MM.1S (cell line): ENCODE measurements at regions not wholly inside any gene's neighbourhood (a gene's known extent, or its start where the extent isn't known, plus 50 kb on each side); places are given as distances from the start of the nearest gene placed in this dataset.

ENCODE experiments used
- DNase-seq: peaks from one replicate; pipeline ENCODE4 v3.0.0-alpha.2; 2015
- H2AFZ ChIP-seq: fragments of 300-600 bp; sonication (generic); 2 replicates; pipeline ENCODE4 v1.6.0; 2016; ENCODE audit warnings: antibody characterized with exemption, low read length
- H3F3A ChIP-seq: fragments of 300-600 bp; sonication (generic); 2 replicates; pipeline ENCODE4 v1.6.1; 2016; ENCODE audit warnings: mild to moderate bottlenecking, antibody characterized with exemption, low read length, moderate library complexity, mixed read lengths; ENCODE audit not compliant: insufficient read depth
- H3K27ac ChIP-seq: fragments of 300-600 bp; sonication (generic); 2 replicates; pipeline ENCODE4 v1.5.1; 2016; ENCODE audit warnings: mild to moderate bottlenecking, low read length
- H3K27me3 ChIP-seq: fragments of 300-600 bp; sonication (generic); replicated peaks from 2 replicates; pipeline ENCODE4 v1.6.0; 2016; ENCODE audit warnings: low read length; ENCODE audit not compliant: insufficient read depth
- H3K36me3 ChIP-seq: fragments of 300-600 bp; sonication (generic); replicated peaks from 2 replicates; pipeline ENCODE4 v1.6.1; 2016; ENCODE audit warnings: mild to moderate bottlenecking, low read length, mixed read lengths; ENCODE audit not compliant: insufficient read depth
- H3K4me1 ChIP-seq: fragments of 300-600 bp; sonication (generic); 2 replicates; pipeline ENCODE4 v1.6.1; 2016; ENCODE audit warnings: low read length, mixed read lengths
- H3K4me2 ChIP-seq: fragments of 300-600 bp; sonication (generic); 2 replicates; pipeline ENCODE4 v1.6.0; 2016; ENCODE audit warnings: low read depth, low read length
- H3K4me3 ChIP-seq: fragments of 300-600 bp; sonication (generic); 2 replicates; pipeline ENCODE4 v1.5.1; 2016; ENCODE audit warnings: low read length, mixed read lengths
- H3K79me2 ChIP-seq: fragments of 300-600 bp; sonication (generic); 2 replicates; pipeline ENCODE4 v1.6.1; 2016; ENCODE audit warnings: mixed run types, low read length, mixed read lengths
- H3K9ac ChIP-seq: fragments of 300-600 bp; sonication (generic); 2 replicates; pipeline ENCODE4 v1.6.1; 2016; ENCODE audit warnings: low read length, mixed read lengths
- H3K9me2 ChIP-seq: fragments of 300-600 bp; sonication (generic); replicated peaks from 2 replicates; pipeline ENCODE4 v1.6.1; 2016; ENCODE audit warnings: mild to moderate bottlenecking, low read length, mixed read lengths; ENCODE audit not compliant: insufficient read depth
- H3K9me3 ChIP-seq: fragments of 300-600 bp; sonication (generic); replicated peaks from 2 replicates; pipeline ENCODE4 v1.6.1; 2016; ENCODE audit warnings: mild to moderate bottlenecking, low read length, mixed read lengths; ENCODE audit not compliant: insufficient read depth
- H4K20me1 ChIP-seq: fragments of 300-600 bp; sonication (generic); 2 replicates; pipeline ENCODE4 v1.6.1; 2016; ENCODE audit warnings: mild to moderate bottlenecking, low read length, moderate library complexity, mixed read lengths; ENCODE audit not compliant: insufficient read depth
- CTCF ChIP-seq: fragments of 300-600 bp; sonication (generic); IDR thresholded peaks from 2 replicates; pipeline ENCODE4 v1.5.1; 2016; ENCODE audit warnings: antibody characterized with exemption, low read length, mixed read lengths
- EZH2 ChIP-seq: fragments of 300-600 bp; sonication (generic); optimal IDR thresholded peaks from 2 replicates; pipeline ENCODE3; 2017; ENCODE audit warnings: low read depth, mild to moderate bottlenecking, antibody characterized with exemption, low read length, mixed read lengths
- EZH2phosphoT487 ChIP-seq: fragments of 300-600 bp; sonication (generic); IDR thresholded peaks from 2 replicates; pipeline ENCODE4 v1.6.1; 2018; ENCODE audit warnings: antibody characterized with exemption, low read length

GRCh38 chr2:144181001-144181400, 338.9 kb downstream of the ZEB2 start:
- DNase-seq, result no peak
- H3K4me3 ChIP-seq, result no peak overlapping the region
- no peaks in the 10 kb centered on the region for H3K9me2 ChIP-seq
- TF ChIP-seq EZH2phosphoT487, result no peak
- no peaks in the 10 kb centered on the region for H3K36me3 ChIP-seq
- H3K4me2 ChIP-seq, result no peak overlapping the region
- no peak overlapping the region for H2AFZ ChIP-seq
- no peaks in the 10 kb centered on the region for H4K20me1 ChIP-seq
- no peak overlapping the region for H3K9ac ChIP-seq
- no peaks in the 10 kb centered on the region for H3K27me3 ChIP-seq
- H3K9me3 ChIP-seq, result no peaks in the 10 kb centered on the region
- H3F3A ChIP-seq, result no peaks in the 10 kb centered on the region
- no peaks in the 10 kb centered on the region for H3K79me2 ChIP-seq
- no peaks in the 10 kb centered on the region for H3K4me1 ChIP-seq
- no peak overlapping the region for H3K27ac ChIP-seq

DNA sequence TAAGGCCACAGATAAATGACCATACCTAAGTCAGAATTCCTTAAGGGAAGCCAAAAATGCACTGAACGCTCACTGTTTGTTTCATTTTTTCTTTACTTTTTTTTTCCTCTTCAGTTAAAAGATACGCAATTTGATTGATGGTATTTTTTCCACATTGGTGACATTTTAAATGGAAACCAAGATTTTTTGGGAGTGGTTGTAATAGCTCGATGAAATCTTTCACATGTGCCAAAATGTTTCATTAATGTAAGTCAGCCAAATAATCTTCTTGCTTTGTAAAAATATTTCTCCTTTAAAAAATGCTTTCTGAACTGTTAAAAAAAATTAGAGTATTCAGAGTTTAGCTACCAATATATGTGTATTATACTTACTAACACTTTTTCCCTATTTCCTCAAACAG, 339.8 kb downstream of the ZEB2 start:
- TF ChIP-seq CTCF (no peak), EZH2 (no peak), EZH2phosphoT487 (no peak)
- H3K9ac ChIP-seq, result no peak overlapping the region
- no peaks in the 10 kb centered on the region for H3F3A ChIP-seq
- H3K36me3 ChIP-seq, result no peaks in the 10 kb centered on the region
- H3K27me3 ChIP-seq, result no peaks in the 10 kb centered on the region
- H2AFZ ChIP-seq, result no peak overlapping the region
- no peak overlapping the region for H3K4me2 ChIP-seq
- H3K79me2 ChIP-seq, result no peaks in the 10 kb centered on the region
- H3K9me3 ChIP-seq, result no peaks in the 10 kb centered on the region
- H3K9me2 ChIP-seq, result no peaks in the 10 kb centered on the region
- DNase-seq, result no peak
- H3K27ac ChIP-seq, result no peak overlapping the region
- no peak overlapping the region for H3K4me3 ChIP-seq
- H3K4me1 ChIP-seq, result no peaks in the 10 kb centered on the region
- H4K20me1 ChIP-seq, result no peaks in the 10 kb centered on the region

GRCh38 chr2:144170179-144170578, 349.7 kb downstream of the ZEB2 start:
- no peaks in the 10 kb centered on the region for H3K9me3 ChIP-seq
- no peaks in the 10 kb centered on the region for H3F3A ChIP-seq
- no peaks in the 10 kb centered on the region for H3K9me2 ChIP-seq
- no peak overlapping the region for H2AFZ ChIP-seq
- H4K20me1 ChIP-seq, result no peaks in the 10 kb centered on the region
- no peaks in the 10 kb centered on the region for H3K27me3 ChIP-seq
- H3K79me2 ChIP-seq, result no peaks in the 10 kb centered on the region
- no peak overlapping the region for H3K9ac ChIP-seq
- no peak for DNase-seq
- no peak overlapping the region for H3K4me2 ChIP-seq
- no peak overlapping the region for H3K27ac ChIP-seq
- no peaks in the 10 kb centered on the region for H3K36me3 ChIP-seq
- TF ChIP-seq EZH2phosphoT487 (no peak), CTCF (no peak), EZH2 (no peak)
- H3K4me1 ChIP-seq, result no peaks in the 10 kb centered on the region
- no peak overlapping the region for H3K4me3 ChIP-seq

GRCh38 chr2:144166743-144167142, 353.2 kb downstream of the ZEB2 start:
- Histone ChIP-seq H2AFZ (no peak overlapping the region), H3K4me1 (no peaks in the 10 kb centered on the region), H3F3A (no peaks in the 10 kb centered on the region), H3K9me3 (no peaks in the 10 kb centered on the region), H3K27ac (no peak overlapping the region), H3K9ac (no peak overlapping the region), H3K9me2 (no peaks in the 10 kb centered on the region), H3K4me2 (no peak overlapping the region), H3K27me3 (no peaks in the 10 kb centered on the region), H4K20me1 (no peaks in the 10 kb centered on the region), H3K4me3 (no peak overlapping the region), H3K79me2 (no peaks in the 10 kb centered on the region), H3K36me3 (no peaks in the 10 kb centered on the region)
- DNase-seq, result no peak
- no peak for TF ChIP-seq EZH2phosphoT487
- TF ChIP-seq CTCF, result no peak
- TF ChIP-seq EZH2, result no peak
